Suprapubic skin (tissue), 4 donors: ENCODE measurements at regions not wholly inside any gene's neighbourhood (a gene's known extent, or its start where the extent isn't known, plus 50 kb on each side); places are given as distances from the start of the nearest gene placed in this dataset.

ENCODE experiments used
- DNase-seq, 2 donors: peaks; one replicate each; pipeline ENCODE4 v3.0.0-alpha.2; 2019; ENCODE audit warnings: low spot score in 2 of 2
- H3K27ac ChIP-seq: fragments of 200-600 bp; sonication (generic); one replicate; pipeline ENCODE4 v1.5.1; 2019
- H3K27me3 ChIP-seq: fragments of 200-600 bp; sonication (generic); one replicate; pipeline ENCODE4 v1.5.1; 2019
- H3K36me3 ChIP-seq: fragments of 200-600 bp; sonication (generic); one replicate; pipeline ENCODE4 v1.5.1; 2019
- H3K4me1 ChIP-seq: fragments of 200-600 bp; sonication (generic); one replicate; pipeline ENCODE4 v1.5.1; 2019
- H3K4me3 ChIP-seq: fragments of 200-600 bp; sonication (generic); one replicate; pipeline ENCODE4 v1.5.1; 2019; ENCODE audit warnings: mild to moderate bottlenecking
- H3K9me3 ChIP-seq: fragments of 200-600 bp; sonication (generic); one replicate; pipeline ENCODE4 v1.5.1; 2019
- CTCF ChIP-seq, 2 donors: fragments of 200-600 bp in 1 of 2; fragments of 450-650 bp in 1 of 2; sonication (generic) in 1 of 2; IDR thresholded peaks; one replicate each; pipeline ENCODE4 v1.5.1; 2016 to 2019; ENCODE audit warnings: antibody characterized with exemption in 2 of 2, mild to moderate bottlenecking in 1 of 2, moderate library complexity in 1 of 2
- EP300 ChIP-seq: sonication (generic); formaldehyde crosslinking; IDR thresholded peaks from one replicate; pipeline ENCODE4 v1.6.1; 2017; ENCODE audit warnings: antibody characterized with exemption
- POLR2A ChIP-seq, 2 donors: fragments of 450-650 bp; IDR thresholded peaks; one replicate each; pipeline ENCODE4 v1.6.1; 2017; ENCODE audit warnings: antibody characterized with exemption in 2 of 2, mild to moderate bottlenecking in 2 of 2, moderate library complexity in 2 of 2
- POLR2AphosphoS5 ChIP-seq, 3 donors: sonication (generic); formaldehyde crosslinking; IDR thresholded peaks; one replicate each; pipeline ENCODE4 v1.6.1; 2017; ENCODE audit warnings: antibody characterized with exemption in 3 of 3
- WGBS: methylation state at CpG from one replicate; pipeline ENCODE4 v1.1.5; 2018; 5-methylcytosine and 5-hydroxymethylcytosine counted together

GRCh38 chr1:185564816-185565215, 169.4 kb upstream of the HMCN1 start:
- Histone ChIP-seq H3K27me3 (no peaks in the 10 kb centered on the region), H3K9me3 (no peaks in the 10 kb centered on the region), H3K4me1 (peaks cover 7% of the 10 kb centered on the region), H3K27ac (no peak overlapping the region), H3K4me3 (no peak overlapping the region), H3K36me3 (no peaks in the 10 kb centered on the region)
- WGBS, result 76% methylated on average over 1 of the region's 1 CpG
- no peak for DNase-seq
- TF ChIP-seq CTCF (IDR thresholded peaks at IDR 0.05) (no peak), POLR2A (IDR thresholded peaks at IDR 0.05) (no peak), POLR2AphosphoS5 (IDR thresholded peaks at IDR 0.05) (no peak), EP300 (no peak)

GRCh38 chr1:185562461-185563359, 171.5 kb upstream of the HMCN1 start:
- WGBS, result 93% methylated on average over 6 of the region's 6 CpGs
- Histone ChIP-seq H3K27ac (no peak overlapping the region), H3K4me3 (no peak overlapping the region), H3K27me3 (no peaks in the 10 kb centered on the region), H3K4me1 (peaks cover 6% of the 10 kb centered on the region), H3K9me3 (no peaks in the 10 kb centered on the region), H3K36me3 (no peaks in the 10 kb centered on the region)
- no peak for DNase-seq
- no peak for TF ChIP-seq POLR2A (IDR thresholded peaks at IDR 0.05)

- H3K27me3 ChIP-seq, result no peaks in the 10 kb centered on the region
- no peak for TF ChIP-seq POLR2A (IDR thresholded peaks at IDR 0.05)
- TF ChIP-seq EP300, result no peak
- no peak for TF ChIP-seq POLR2AphosphoS5 (IDR thresholded peaks at IDR 0.05)
- no peak for TF ChIP-seq CTCF (IDR thresholded peaks at IDR 0.05)
- no peak overlapping the region for H3K27ac ChIP-seq
- DNase-seq, result no peak
- H3K4me1 ChIP-seq, result no peaks in the 10 kb centered on the region
- no peak overlapping the region for H3K4me3 ChIP-seq
- no peaks in the 10 kb centered on the region for H3K9me3 ChIP-seq
- H3K36me3 ChIP-seq, result no peaks in the 10 kb centered on the region
- WGBS, result 80% methylated on average over 4 of the region's 4 CpGs
These were observed 172.6 kb upstream of the HMCN1 start for GRCh38 chr1:185561629-185562028.

- H3K4me3 ChIP-seq, result no peak overlapping the region
- H3K27ac ChIP-seq, result no peak overlapping the region
- H3K9me3 ChIP-seq, result no peaks in the 10 kb centered on the region
- DNase-seq, result no peak
- H3K36me3 ChIP-seq, result no peaks in the 10 kb centered on the region
- H3K4me1 ChIP-seq, result no peaks in the 10 kb centered on the region
- TF ChIP-seq POLR2A (IDR thresholded peaks at IDR 0.05), result no peak
- no peak for TF ChIP-seq EP300
- no peak for TF ChIP-seq POLR2AphosphoS5 (IDR thresholded peaks at IDR 0.05)
- no peak for TF ChIP-seq CTCF (IDR thresholded peaks at IDR 0.05)
- no peaks in the 10 kb centered on the region for H3K27me3 ChIP-seq
- WGBS, result 71% methylated on average over 4 of the region's 4 CpGs
These were observed 173.4 kb upstream of the HMCN1 start for GRCh38 chr1:185560760-185561159.

- Histone ChIP-seq H3K27ac (no peak overlapping the region), H3K27me3 (no peaks in the 10 kb centered on the region), H3K9me3 (no peaks in the 10 kb centered on the region), H3K4me1 (no peaks in the 10 kb centered on the region), H3K36me3 (no peaks in the 10 kb centered on the region), H3K4me3 (no peak overlapping the region)
- peak in 1 of 2 donors; percentile 17 for TF ChIP-seq CTCF (IDR thresholded peaks at IDR 0.05)
- TF ChIP-seq EP300, result no peak
- no peak for TF ChIP-seq POLR2AphosphoS5 (IDR thresholded peaks at IDR 0.05)
- TF ChIP-seq POLR2A (IDR thresholded peaks at IDR 0.05), result no peak
- DNase-seq, result no peak
- whole genome bisulfite sequencing, result 80% methylated on average over 3 of the region's 3 CpGs
These were observed 174.4 kb upstream of the HMCN1 start for GRCh38 chr1:185559684-185560331.
